HG02642 (cell line): ENCODE measurements at regions not wholly inside any gene's neighbourhood (a gene's known extent, or its start where the extent isn't known, plus 50 kb on each side); places are given as distances from the start of the nearest gene placed in this dataset.

Experiments used
- ATAC-seq: cut with Tn5 transposase; IDR thresholded peaks from one replicate; pipeline ENCODE4 v1.9.1; 2021; ENCODE audit warnings: mild to moderate bottlenecking; ENCODE audit not compliant: unreplicated experiment, poor library complexity

GRCh38 chr5:112612663-112613062 is 125.0 kb upstream of the APC start:
- ATAC-seq: no peak

- ATAC-seq: no peak
Observed at GRCh38 chr5:112614285-112614684, 123.4 kb upstream of the APC start.

GRCh38 chr5:112614986-112615385 is 122.7 kb upstream of the APC start:
- no peak for ATAC-seq

DNA sequence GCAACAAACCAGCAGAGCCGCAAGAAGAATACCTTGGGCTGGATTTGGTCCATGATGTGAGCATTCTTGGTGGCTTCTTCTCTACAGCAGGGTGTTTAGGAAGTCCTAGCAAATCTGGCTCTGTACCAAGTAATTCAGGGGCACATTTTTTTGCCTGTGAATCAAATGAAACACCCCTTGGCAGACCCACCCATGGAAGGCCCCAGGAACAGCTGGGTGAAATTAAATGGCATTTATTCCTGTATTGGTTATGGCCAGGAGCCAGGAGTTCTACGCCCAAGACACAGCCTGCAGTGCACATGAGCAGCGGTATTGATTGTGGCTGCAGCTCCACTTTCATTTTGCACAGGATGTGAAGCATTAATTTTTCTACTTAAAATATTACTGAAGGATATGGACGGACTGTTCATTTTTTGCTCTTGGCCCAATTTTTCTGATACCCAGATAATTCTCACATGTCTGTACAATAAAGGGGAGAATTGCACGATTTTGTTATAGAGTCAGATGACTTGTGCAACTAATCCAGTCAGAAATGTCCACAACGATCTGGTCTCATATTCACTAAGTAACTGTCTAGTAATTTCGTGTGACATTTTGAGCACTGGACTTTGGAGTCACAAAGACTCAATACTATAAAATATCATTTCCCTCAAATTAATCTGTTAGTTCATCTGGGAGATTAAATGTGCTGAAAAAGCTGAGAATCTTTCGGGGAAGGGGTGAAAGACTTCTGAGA is 120.7 kb upstream of the APC start:
- no peak for ATAC-seq

GRCh38 chr5:112625246-112625645 is 112.4 kb upstream of the APC start:
- no peak for ATAC-seq

- no peak for ATAC-seq
Observed at GRCh38 chr5:112625689-112626438, 111.8 kb upstream of the APC start.

DNA sequence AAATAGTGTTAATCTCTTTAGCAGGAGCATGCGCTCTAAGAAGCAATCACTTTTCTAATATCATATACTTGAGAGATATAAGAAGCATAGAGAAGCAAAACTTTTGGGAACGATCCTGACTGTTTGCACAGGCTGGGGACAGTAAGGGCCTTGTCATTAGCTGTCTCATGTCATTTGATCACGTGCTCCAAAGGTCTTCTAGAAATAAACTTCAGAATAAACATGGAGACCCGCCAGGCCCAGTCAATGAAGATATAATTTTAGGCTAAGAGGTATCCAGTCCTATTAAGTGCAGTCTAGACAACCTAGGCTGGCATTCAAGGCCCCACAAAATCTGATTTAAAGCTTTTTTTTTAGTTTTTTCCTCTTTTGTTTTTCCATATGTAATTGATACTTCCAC is 111.0 kb upstream of the APC start:
- no peak for ATAC-seq

GRCh38 chr5:112628214-112628980 is 109.3 kb upstream of the APC start:
- ATAC-seq: no peak

DNA sequence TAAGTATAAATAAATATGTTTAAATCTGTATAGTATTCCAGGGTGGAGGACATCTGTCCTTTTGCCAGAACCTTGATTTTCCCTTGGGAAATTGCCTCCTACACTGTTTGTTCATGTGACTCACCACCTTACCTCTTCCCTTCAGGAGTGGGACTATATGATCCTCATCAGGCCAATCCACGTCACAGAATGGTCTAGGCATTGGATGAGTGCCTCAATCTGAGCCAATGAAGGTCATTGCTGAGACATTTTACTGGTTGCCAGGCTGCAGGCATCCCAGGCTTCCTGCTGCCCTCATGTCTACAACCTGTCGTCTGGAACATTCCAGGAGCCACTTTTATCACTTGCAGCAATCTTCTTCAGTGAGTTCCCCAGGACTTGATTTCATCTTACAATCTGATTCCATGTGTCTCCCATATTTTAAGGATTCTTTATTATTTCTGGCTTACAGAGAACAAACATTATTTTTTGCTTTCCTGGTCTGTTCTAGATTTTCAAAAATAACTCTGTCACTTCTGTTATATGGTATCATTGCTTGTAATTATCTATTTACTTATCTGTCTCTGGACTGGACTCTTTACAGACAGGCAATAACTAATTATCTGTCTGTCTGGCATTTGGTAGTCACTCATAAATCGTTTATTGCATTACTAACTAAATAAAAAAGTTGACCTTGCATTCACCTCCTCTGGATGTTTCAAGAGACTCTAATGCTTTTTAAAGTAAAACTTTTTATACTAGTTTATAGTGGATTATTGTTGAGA is 107.3 kb upstream of the APC start:
- ATAC-seq: no peak

DNA sequence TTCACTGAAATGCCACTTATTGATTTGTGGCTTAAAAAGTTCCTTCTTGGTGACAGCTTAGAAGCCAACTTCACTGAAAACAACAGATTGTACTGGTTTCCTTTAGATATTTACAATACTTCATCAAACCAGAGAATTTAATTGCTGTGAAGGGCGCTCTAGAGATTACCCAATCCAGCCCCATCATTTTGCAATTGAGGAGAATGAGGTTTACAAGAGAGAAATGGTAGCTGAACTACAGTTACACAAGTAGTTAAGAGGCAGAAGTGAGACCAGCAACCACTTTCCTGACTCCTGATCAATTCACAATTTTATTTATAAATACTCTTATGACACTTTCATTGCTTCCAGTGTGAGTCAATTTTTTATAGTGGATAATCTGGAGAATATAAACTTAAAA is 103.5 kb upstream of the APC start:
- ATAC-seq: no peak

- no peak for ATAC-seq
Observed at GRCh38 chr5:112634796-112635195, 102.9 kb upstream of the APC start.

- ATAC-seq: no peak
Observed at GRCh38 chr5:112635276-112635675, 102.4 kb upstream of the APC start.

- ATAC-seq: no peak
Observed at GRCh38 chr5:112635771-112636731, 101.6 kb upstream of the APC start.

DNA sequence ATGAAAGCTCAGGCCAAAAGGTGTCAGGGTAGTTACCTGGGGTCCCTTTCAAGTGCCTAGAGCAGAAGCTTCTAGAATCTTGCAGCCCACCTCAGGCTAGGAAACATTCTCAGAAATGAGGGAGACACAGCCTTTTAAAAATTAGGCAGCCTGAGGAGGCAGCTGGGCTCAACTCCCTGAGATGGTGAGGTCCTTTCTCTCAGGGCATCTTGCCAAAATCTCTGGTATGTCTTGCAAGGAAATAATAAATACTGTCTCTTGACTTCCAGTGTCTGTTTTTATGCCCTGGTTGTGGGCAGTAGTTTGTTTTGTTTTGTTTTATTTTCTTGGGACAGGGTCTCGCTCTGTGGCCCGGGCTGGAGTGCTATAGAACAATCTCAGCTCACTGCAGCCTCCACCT is 100.9 kb upstream of the APC start:
- ATAC-seq: no peak

DNA sequence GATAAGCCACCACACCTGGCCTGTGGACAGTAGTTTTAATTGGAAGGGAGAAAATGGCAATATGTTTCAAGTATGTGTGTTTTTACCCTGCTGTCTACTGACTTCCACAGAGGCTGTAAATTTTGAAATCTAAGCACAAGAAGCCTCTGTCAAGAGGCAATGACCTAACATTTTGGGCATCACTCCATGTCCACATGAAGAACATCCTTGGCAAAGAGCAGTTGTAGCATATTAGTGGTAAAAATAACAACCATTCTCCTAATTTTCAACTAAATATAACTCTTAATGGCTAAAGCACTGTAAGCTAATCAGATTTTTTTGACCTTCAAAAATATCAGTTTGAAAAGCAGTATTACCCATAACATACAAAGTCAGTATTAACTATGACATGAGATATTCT is 100.3 kb upstream of the APC start:
- no peak for ATAC-seq

DNA sequence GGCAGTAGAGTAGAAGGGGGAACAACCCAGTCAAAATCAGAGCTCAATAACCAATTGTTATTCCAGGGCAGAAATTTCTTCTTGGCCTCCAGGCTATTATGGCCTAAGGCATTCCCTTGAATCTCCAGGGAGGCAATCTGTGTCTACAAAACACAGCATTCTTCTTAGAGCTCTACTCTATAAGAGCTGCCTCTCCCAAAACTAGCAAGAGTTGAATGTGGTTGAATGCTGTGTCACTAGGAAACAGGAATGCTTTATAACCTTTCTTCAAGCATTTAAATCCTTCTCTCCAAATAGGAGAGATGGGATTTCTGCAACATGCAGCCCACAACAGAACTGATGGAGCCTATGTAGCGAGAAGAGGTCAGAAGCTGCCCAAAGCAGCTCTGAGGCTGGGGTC is 97.1 kb upstream of the APC start:
- ATAC-seq: no peak

- no peak for ATAC-seq
Observed at GRCh38 chr5:112641515-112642110, 96.1 kb upstream of the APC start.

DNA sequence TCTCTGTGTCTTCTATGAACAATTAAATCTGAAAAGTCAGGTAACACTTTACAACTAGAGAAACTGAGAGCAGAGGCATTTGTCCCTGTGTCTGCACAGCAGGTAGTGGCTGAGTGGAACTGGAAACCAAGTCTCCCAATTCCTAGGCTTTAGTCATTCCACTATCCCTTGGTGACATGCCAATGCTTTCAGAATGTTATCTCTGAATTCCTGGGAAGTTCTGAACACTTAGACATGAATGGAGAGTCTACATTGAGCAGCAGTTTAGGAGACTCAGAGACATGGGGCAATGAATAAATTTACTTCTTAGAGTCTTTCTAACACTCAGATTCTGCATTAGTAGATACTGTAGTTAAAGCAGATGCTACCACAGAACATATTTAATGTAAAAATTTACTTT is 94.8 kb upstream of the APC start:
- no peak for ATAC-seq

GRCh38 chr5:112643339-112643971 is 94.2 kb upstream of the APC start:
- ATAC-seq: no peak
